ENCODE measurements at regions not wholly inside any gene's neighbourhood (a gene's known extent, or its start where the extent isn't known, plus 50 kb on each side); places are given as distances from the start of the nearest gene placed in this dataset.

DNA sequence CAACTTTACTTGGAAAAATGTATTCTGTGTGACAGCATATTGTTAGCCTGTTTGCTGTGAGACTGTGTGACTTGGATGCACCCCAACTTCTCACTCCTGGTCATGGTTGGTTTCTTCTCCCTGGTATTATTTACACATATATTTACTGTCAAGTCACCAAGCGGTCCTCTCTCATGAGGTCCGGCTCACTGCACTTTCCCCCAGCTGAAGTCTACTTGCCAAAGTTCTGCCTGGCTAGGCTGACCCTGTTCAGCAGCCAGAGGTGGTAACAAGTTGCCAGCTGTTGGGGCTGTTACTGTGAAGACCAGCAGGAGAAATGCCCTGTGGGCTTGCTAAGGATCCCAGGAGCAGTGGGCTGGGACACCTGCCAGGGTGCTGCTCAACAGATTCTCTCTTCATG is 337.5 kb downstream of the MFSD1 start:
- TF ChIP-seq MAX (IDR thresholded peaks at IDR 0.05), result no peak
- TF ChIP-seq SRF (IDR thresholded peaks at IDR 0.05; ENCODE audit: low read depth), result no peak
- no peak for TF ChIP-seq CTCF (IDR thresholded peaks at IDR 0.05 in 2 of 3, conservative IDR thresholded peaks at IDR 0.05 in 1 of 3; ENCODE audit: borderline replicate concordance in 1 of 3, insufficient read depth in 1 of 3, low read depth in 2 of 3, low read length in 2 of 3)
- TF ChIP-seq FOSL1 (IDR thresholded peaks at IDR 0.05; ENCODE audit: low read depth), result no peak
- TF ChIP-seq POLR2AphosphoS5 (IDR thresholded peaks at IDR 0.05; ENCODE audit: low read depth, low read length), result no peak
- no peak for TF ChIP-seq EZH2phosphoT487 (IDR thresholded peaks at IDR 0.05; ENCODE audit: borderline replicate concordance)
- TF ChIP-seq SIN3A (IDR thresholded peaks at IDR 0.05; ENCODE audit: low read depth), result no peak
- TF ChIP-seq, protein P1, sequence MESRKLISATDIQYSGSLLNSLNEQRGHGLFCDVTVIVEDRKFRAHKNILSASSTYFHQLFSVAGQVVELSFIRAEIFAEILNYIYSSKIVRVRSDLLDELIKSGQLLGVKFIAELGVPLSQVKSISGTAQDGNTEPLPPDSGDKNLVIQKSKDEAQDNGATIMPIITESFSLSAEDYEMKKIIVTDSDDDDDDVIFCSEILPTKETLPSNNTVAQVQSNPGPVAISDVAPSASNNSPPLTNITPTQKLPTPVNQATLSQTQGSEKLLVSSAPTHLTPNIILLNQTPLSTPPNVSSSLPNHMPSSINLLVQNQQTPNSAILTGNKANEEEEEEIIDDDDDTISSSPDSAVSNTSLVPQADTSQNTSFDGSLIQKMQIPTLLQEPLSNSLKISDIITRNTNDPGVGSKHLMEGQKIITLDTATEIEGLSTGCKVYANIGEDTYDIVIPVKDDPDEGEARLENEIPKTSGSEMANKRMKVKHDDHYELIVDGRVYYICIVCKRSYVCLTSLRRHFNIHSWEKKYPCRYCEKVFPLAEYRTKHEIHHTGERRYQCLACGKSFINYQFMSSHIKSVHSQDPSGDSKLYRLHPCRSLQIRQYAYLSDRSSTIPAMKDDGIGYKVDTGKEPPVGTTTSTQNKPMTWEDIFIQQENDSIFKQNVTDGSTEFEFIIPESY (IDR thresholded peaks at IDR 0.05; ENCODE audit: extremely low read depth, insufficient replicate concordance, low read length), result no peak
- TF ChIP-seq ZFX (IDR thresholded peaks at IDR 0.05), result no peak
- TF ChIP-seq, protein P2, sequence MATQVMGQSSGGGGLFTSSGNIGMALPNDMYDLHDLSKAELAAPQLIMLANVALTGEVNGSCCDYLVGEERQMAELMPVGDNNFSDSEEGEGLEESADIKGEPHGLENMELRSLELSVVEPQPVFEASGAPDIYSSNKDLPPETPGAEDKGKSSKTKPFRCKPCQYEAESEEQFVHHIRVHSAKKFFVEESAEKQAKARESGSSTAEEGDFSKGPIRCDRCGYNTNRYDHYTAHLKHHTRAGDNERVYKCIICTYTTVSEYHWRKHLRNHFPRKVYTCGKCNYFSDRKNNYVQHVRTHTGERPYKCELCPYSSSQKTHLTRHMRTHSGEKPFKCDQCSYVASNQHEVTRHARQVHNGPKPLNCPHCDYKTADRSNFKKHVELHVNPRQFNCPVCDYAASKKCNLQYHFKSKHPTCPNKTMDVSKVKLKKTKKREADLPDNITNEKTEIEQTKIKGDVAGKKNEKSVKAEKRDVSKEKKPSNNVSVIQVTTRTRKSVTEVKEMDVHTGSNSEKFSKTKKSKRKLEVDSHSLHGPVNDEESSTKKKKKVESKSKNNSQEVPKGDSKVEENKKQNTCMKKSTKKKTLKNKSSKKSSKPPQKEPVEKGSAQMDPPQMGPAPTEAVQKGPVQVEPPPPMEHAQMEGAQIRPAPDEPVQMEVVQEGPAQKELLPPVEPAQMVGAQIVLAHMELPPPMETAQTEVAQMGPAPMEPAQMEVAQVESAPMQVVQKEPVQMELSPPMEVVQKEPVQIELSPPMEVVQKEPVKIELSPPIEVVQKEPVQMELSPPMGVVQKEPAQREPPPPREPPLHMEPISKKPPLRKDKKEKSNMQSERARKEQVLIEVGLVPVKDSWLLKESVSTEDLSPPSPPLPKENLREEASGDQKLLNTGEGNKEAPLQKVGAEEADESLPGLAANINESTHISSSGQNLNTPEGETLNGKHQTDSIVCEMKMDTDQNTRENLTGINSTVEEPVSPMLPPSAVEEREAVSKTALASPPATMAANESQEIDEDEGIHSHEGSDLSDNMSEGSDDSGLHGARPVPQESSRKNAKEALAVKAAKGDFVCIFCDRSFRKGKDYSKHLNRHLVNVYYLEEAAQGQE (IDR thresholded peaks at IDR 0.05; ENCODE audit: low read depth), result no peak
- TF ChIP-seq TCF7L2 (IDR thresholded peaks at IDR 0.05; ENCODE audit: borderline replicate concordance, extremely low read depth, insufficient read depth, insufficient read length), result no peak
- no peak for TF ChIP-seq ZNF274 (IDR thresholded peaks at IDR 0.05; ENCODE audit: low read depth, low read length)
- TF ChIP-seq ATF3 (IDR thresholded peaks at IDR 0.05), result no peak
- no peak for TF ChIP-seq YY1 (IDR thresholded peaks at IDR 0.05; ENCODE audit: extremely low read depth, insufficient replicate concordance, low read depth, low read length)
- TF ChIP-seq SP1 (IDR thresholded peaks at IDR 0.05; ENCODE audit: low read depth), result no peak
- TF ChIP-seq CEBPB (IDR thresholded peaks at IDR 0.05; ENCODE audit: low read depth), result no peak
- no peak for TF ChIP-seq RAD21 (IDR thresholded peaks at IDR 0.05; ENCODE audit: low read depth)
- no peak for TF ChIP-seq JUND (IDR thresholded peaks at IDR 0.05)
- no peak for TF ChIP-seq EGR1 (IDR thresholded peaks at IDR 0.05; ENCODE audit: low read depth)
- H3K36me3 ChIP-seq (ENCODE audit: control insufficient read depth in 1 of 2, insufficient read depth in 2 of 2, low read length in 2 of 2), result no peaks in the 10 kb centered on the region
- no peaks in the 10 kb centered on the region for H3K9me3 ChIP-seq (ENCODE audit: control insufficient read depth in 1 of 2, insufficient read depth in 1 of 2, low read depth in 1 of 2, low read length in 2 of 2)
- ChIA-PET RAD21 (ENCODE audit: low non-redundant PET in 1 of 2, low total read pairs in 2 of 2, uncharacterized antibody in 2 of 2, unreplicated experiment in 2 of 2) (no interaction called here), CTCF (no interaction called here), POLR2A (no interaction called here)
- no peak overlapping the region for H3K9ac ChIP-seq (ENCODE audit: low read length)
- H3K4me1 ChIP-seq (ENCODE audit: control insufficient read depth in 1 of 2, insufficient read depth in 2 of 2, low read length in 2 of 2), result no peaks in the 10 kb centered on the region
- intact Hi-C loops (cut with micrococcal nuclease), result no loop called here
- H4K20me1 ChIP-seq (ENCODE audit: insufficient read depth), result no peaks in the 10 kb centered on the region
- no peak overlapping the region for H3K4me3 ChIP-seq (replicated peaks in 1 of 2; ENCODE audit: low read depth in 1 of 2, low read length in 2 of 2)
- H3K27me3 ChIP-seq (ENCODE audit: insufficient read depth, low read length), result no peaks in the 10 kb centered on the region
- no peak for ATAC-seq
- BruUV-seq (replicated peaks), result no TSS peak
- H3K4me2 ChIP-seq (ENCODE audit: low read length), result no peak overlapping the region
- no peaks in the 10 kb centered on the region for H3K9me2 ChIP-seq (ENCODE audit: insufficient read depth)
- no peak overlapping the region for H3K27ac ChIP-seq (ENCODE audit: low read depth, low read length)
- H3K79me2 ChIP-seq (ENCODE audit: insufficient read depth, low read length), result no peaks in the 10 kb centered on the region
- no peak for DNase-seq (ENCODE audit: low read depth, low spot score)
- H2AFZ ChIP-seq (ENCODE audit: low read depth, low read length, poor library complexity, severe bottlenecking), result no peak overlapping the region

Measured in HCT116 (cell line).